ENCODE measurements at regions not wholly inside any gene's neighbourhood (a gene's known extent, or its start where the extent isn't known, plus 50 kb on each side); places are given as distances from the start of the nearest gene placed in this dataset.
"Not testable (repeated sequence)": the region's sequence is repeated elsewhere in the genome, so short reads cannot be mapped to it uniquely, and the experiment has no call there.

- no peak for ATAC-seq
- Mint-ChIP-seq H3K27me3 (no peaks in the 10 kb centered on the region), H3K9me3 (peaks cover 0 to 9% (median 0%) of the 10 kb centered on the region in 11 donors), H3K4me3 (no peak overlapping the region), H3K27ac (no peak overlapping the region), H3K4me1 (no peaks in the 10 kb centered on the region), H3K36me3 (no peaks in the 10 kb centered on the region)
- H3K9me3 ChIP-seq (ENCODE audit: control insufficient read depth in 2 of 3, low read length in 3 of 3), result no peaks in the 10 kb centered on the region
- H3K27ac ChIP-seq (ENCODE audit: low read depth, low read length), result no peak overlapping the region
- no peaks in the 10 kb centered on the region for H3K27me3 ChIP-seq (ENCODE audit: control insufficient read depth in 2 of 2, insufficient read depth in 2 of 2, low read length in 2 of 2)
- H3K36me3 ChIP-seq (ENCODE audit: control insufficient read depth in 2 of 3, insufficient read depth in 3 of 3, low read length in 3 of 3), result no peaks in the 10 kb centered on the region
- no peak overlapping the region for H3K4me3 ChIP-seq (ENCODE audit: low read length)
- intact Hi-C loops (cut with micrococcal nuclease), result no loop called here
- no peak for DNase-seq
- H3K4me1 ChIP-seq (ENCODE audit: control insufficient read depth in 2 of 2, insufficient read depth in 2 of 2, low read length in 2 of 2), result no peaks in the 10 kb centered on the region
- CTCF ChIA-PET, result no interaction called here
- POLR2A ChIA-PET, result no interaction called here
Measured at GRCh38 chr2:82344670-82345069, 2040.1 kb upstream of the LRRTM1 start.

DNA sequence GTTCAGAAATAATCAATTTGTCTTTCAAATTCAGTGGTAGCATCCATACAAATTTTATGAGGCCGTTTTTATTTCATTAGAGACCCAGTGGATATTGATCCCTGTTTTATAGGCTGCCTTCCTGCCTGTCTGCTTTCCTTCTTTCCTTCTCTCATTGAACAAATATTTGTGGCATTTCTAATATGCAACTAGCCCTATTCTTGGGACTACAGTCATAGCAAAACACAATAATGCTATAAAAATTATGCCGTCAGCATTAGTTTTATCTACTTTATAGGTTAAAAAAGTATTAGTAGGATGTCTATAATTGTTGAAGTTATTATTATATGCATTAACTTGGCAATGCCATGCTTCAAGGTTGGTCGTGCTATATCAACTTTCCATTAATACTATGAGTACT is 2037.8 kb upstream of the LRRTM1 start:
- Mint-ChIP-seq H3K9me3 (peaks cover 0 to 5% (median 1%) of the 10 kb centered on the region in 11 donors), H3K36me3 (no peaks in the 10 kb centered on the region), H3K4me1 (no peaks in the 10 kb centered on the region), H3K4me3 (no peak overlapping the region), H3K27me3 (no peaks in the 10 kb centered on the region), H3K27ac (no peak overlapping the region)
- POLR2A ChIA-PET, result no interaction called here
- intact Hi-C loops (cut with micrococcal nuclease), result no loop called here
- Histone ChIP-seq H3K4me1 (ENCODE audit: control insufficient read depth in 2 of 2, insufficient read depth in 2 of 2, low read length in 2 of 2) (no peaks in the 10 kb centered on the region), H3K36me3 (ENCODE audit: control insufficient read depth in 2 of 3, insufficient read depth in 3 of 3, low read length in 3 of 3) (no peaks in the 10 kb centered on the region), H3K4me3 (ENCODE audit: low read length) (no peak overlapping the region), H3K9me3 (ENCODE audit: control insufficient read depth in 2 of 3, low read length in 3 of 3) (no peaks in the 10 kb centered on the region), H3K27ac (ENCODE audit: low read depth, low read length) (no peak overlapping the region), H3K27me3 (ENCODE audit: control insufficient read depth in 2 of 2, insufficient read depth in 2 of 2, low read length in 2 of 2) (no peaks in the 10 kb centered on the region)
- CTCF ChIA-PET, result no interaction called here
- ATAC-seq (no peak), DNase-seq (no peak)

DNA sequence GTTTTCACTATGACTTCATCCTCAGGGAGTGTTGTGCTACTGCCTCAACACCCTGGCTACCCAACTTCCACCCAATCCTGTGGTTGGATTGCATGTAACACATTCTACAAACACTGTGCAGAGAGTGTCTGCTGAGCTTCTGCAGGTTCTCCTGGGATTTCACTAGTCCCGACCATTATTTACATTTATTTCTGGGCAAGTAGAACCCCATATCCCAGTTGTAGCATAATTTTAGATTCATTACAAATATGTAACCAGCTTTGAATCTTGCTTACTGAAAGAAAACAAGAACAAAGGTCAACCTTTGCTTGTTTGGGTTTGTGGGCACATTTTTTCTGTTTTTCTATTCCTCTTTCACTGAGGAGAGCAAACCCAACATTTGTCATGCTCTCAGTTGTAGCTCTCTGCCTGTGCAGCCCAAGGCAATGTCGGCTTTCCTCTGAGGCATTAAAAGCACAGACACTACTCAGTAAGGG is 2036.1 kb upstream of the LRRTM1 start:
- no peaks in the 10 kb centered on the region for H3K36me3 ChIP-seq (ENCODE audit: control insufficient read depth in 2 of 3, insufficient read depth in 3 of 3, low read length in 3 of 3)
- Mint-ChIP-seq H3K36me3 (no peaks in the 10 kb centered on the region), H3K27me3 (no peaks in the 10 kb centered on the region), H3K4me1 (no peaks in the 10 kb centered on the region), H3K9me3 (peaks cover 0 to 9% (median 0%) of the 10 kb centered on the region in 11 donors), H3K27ac (no peak overlapping the region), H3K4me3 (no peak overlapping the region)
- H3K27me3 ChIP-seq (ENCODE audit: control insufficient read depth in 2 of 2, insufficient read depth in 2 of 2, low read length in 2 of 2), result no peaks in the 10 kb centered on the region
- ChIA-PET CTCF (no interaction called here), POLR2A (no interaction called here)
- no peaks in the 10 kb centered on the region for H3K4me1 ChIP-seq (ENCODE audit: control insufficient read depth in 2 of 2, insufficient read depth in 2 of 2, low read length in 2 of 2)
- DNase-seq, result no peak
- H3K27ac ChIP-seq (ENCODE audit: low read depth, low read length), result no peak overlapping the region
- intact Hi-C loops (cut with micrococcal nuclease), result no loop called here
- ATAC-seq, result no peak
- H3K4me3 ChIP-seq (ENCODE audit: low read length), result no peak overlapping the region
- H3K9me3 ChIP-seq (ENCODE audit: control insufficient read depth in 2 of 3, low read length in 3 of 3), result no peaks in the 10 kb centered on the region

DNA sequence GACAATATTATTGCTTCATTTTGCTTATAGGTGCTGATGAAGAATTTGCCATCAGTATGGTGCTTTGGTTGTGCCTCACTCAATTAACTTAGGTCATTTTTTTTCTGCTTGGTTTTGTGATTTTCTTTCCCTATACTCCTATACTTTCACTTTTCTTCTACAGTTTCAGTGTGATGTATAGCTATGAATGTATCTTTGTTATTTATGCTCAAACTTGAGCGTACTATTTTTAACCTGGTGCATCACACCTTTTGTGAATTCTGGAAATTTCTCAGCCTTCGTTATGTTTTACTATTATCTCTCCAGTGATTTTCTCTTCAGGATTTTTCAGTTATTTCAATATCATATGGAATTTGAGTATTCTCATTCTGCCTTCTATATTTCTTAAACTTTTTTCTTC is 2035.3 kb upstream of the LRRTM1 start:
- H3K27me3 ChIP-seq (ENCODE audit: control insufficient read depth in 2 of 2, insufficient read depth in 2 of 2, low read length in 2 of 2), result no peaks in the 10 kb centered on the region
- no peak overlapping the region for H3K4me3 Mint-ChIP-seq
- ChIA-PET POLR2A (no interaction called here), CTCF (no interaction called here)
- intact Hi-C loops (cut with micrococcal nuclease), result no loop called here
- no peaks in the 10 kb centered on the region for H3K4me1 ChIP-seq (ENCODE audit: control insufficient read depth in 2 of 2, insufficient read depth in 2 of 2, low read length in 2 of 2)
- no peak overlapping the region for H3K4me3 ChIP-seq (ENCODE audit: low read length)
- H3K36me3 ChIP-seq (ENCODE audit: control insufficient read depth in 2 of 3, insufficient read depth in 3 of 3, low read length in 3 of 3), result no peaks in the 10 kb centered on the region
- H3K36me3 Mint-ChIP-seq, result no peaks in the 10 kb centered on the region
- ATAC-seq (no peak), DNase-seq (no peak)
- peaks cover 0 to 9% (median 0%) of the 10 kb centered on the region in 11 donors for H3K9me3 Mint-ChIP-seq
- H3K27ac ChIP-seq (ENCODE audit: low read depth, low read length), result no peak overlapping the region
- H3K4me1 Mint-ChIP-seq, result no peaks in the 10 kb centered on the region
- no peaks in the 10 kb centered on the region for H3K9me3 ChIP-seq (ENCODE audit: control insufficient read depth in 2 of 3, low read length in 3 of 3)
- no peak overlapping the region for H3K27ac Mint-ChIP-seq
- H3K27me3 Mint-ChIP-seq, result no peaks in the 10 kb centered on the region

GRCh38 chr2:82333697-82334096 is 2029.1 kb upstream of the LRRTM1 start:
- Histone ChIP-seq H3K36me3 (ENCODE audit: control insufficient read depth in 2 of 3, insufficient read depth in 3 of 3, low read length in 3 of 3) (no peaks in the 10 kb centered on the region), H3K27ac (ENCODE audit: low read depth, low read length) (no peak overlapping the region), H3K9me3 (ENCODE audit: control insufficient read depth in 2 of 3, low read length in 3 of 3) (no peaks in the 10 kb centered on the region), H3K27me3 (ENCODE audit: control insufficient read depth in 2 of 2, insufficient read depth in 2 of 2, low read length in 2 of 2) (no peaks in the 10 kb centered on the region), H3K4me3 (ENCODE audit: low read length) (no peak overlapping the region), H3K4me1 (ENCODE audit: control insufficient read depth in 2 of 2, insufficient read depth in 2 of 2, low read length in 2 of 2) (no peaks in the 10 kb centered on the region)
- DNase-seq, result no peak
- H3K27me3 Mint-ChIP-seq, result no peaks in the 10 kb centered on the region
- no peak overlapping the region for H3K27ac Mint-ChIP-seq
- H3K4me1 Mint-ChIP-seq, result no peaks in the 10 kb centered on the region
- ChIA-PET CTCF (interaction anchor here (0.6 kb wide), 1 partner anchor 14 kb away, joined by 6 read pairs; no protein-coding TSS in a partner anchor), POLR2A (no interaction called here)
- no peak overlapping the region for H3K4me3 Mint-ChIP-seq
- no peaks in the 10 kb centered on the region for H3K36me3 Mint-ChIP-seq
- intact Hi-C loops (cut with micrococcal nuclease), result no loop called here
- peaks cover 0 to 13% (median 2%) of the 10 kb centered on the region in 11 donors for H3K9me3 Mint-ChIP-seq
- no peak for ATAC-seq

DNA sequence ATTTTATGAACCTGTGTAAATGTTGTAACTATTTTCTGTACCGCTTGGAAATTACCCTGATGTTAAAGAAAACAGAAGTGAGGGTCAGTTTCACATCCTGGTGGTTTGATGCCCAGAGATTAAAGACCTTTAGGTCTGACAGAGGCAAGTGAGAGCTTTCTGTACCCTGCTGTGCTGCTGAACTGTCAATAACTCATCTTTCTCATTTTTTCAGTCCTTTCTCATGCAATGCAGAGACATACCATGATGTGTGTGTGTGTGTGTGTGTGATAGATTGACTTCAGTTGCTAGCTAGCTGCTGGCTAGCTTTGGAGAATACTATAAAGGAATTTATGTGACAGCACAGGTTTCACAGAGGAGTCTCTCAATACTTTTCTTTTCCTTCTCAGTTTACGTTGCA is 2025.6 kb upstream of the LRRTM1 start:
- H3K36me3 ChIP-seq (ENCODE audit: control insufficient read depth in 2 of 3, insufficient read depth in 3 of 3, low read length in 3 of 3), result no peaks in the 10 kb centered on the region
- CTCF ChIA-PET, result no interaction called here
- Mint-ChIP-seq H3K9me3 (peaks cover 2 to 13% (median 8%) of the 10 kb centered on the region in 11 donors), H3K36me3 (no peaks in the 10 kb centered on the region), H3K4me3 (no peak overlapping the region), H3K27ac (no peak overlapping the region), H3K27me3 (no peaks in the 10 kb centered on the region), H3K4me1 (no peaks in the 10 kb centered on the region)
- H3K4me3 ChIP-seq (ENCODE audit: low read length), result no peak overlapping the region
- POLR2A ChIA-PET, result no interaction called here
- no peak overlapping the region for H3K27ac ChIP-seq (ENCODE audit: low read depth, low read length)
- ATAC-seq (no peak), DNase-seq (no peak)
- intact Hi-C loops (cut with micrococcal nuclease), result no loop called here
- no peaks in the 10 kb centered on the region for H3K9me3 ChIP-seq (ENCODE audit: control insufficient read depth in 2 of 3, low read length in 3 of 3)
- H3K4me1 ChIP-seq (ENCODE audit: control insufficient read depth in 2 of 2, insufficient read depth in 2 of 2, low read length in 2 of 2), result no peaks in the 10 kb centered on the region
- H3K27me3 ChIP-seq (ENCODE audit: control insufficient read depth in 2 of 2, insufficient read depth in 2 of 2, low read length in 2 of 2), result no peaks in the 10 kb centered on the region

DNA sequence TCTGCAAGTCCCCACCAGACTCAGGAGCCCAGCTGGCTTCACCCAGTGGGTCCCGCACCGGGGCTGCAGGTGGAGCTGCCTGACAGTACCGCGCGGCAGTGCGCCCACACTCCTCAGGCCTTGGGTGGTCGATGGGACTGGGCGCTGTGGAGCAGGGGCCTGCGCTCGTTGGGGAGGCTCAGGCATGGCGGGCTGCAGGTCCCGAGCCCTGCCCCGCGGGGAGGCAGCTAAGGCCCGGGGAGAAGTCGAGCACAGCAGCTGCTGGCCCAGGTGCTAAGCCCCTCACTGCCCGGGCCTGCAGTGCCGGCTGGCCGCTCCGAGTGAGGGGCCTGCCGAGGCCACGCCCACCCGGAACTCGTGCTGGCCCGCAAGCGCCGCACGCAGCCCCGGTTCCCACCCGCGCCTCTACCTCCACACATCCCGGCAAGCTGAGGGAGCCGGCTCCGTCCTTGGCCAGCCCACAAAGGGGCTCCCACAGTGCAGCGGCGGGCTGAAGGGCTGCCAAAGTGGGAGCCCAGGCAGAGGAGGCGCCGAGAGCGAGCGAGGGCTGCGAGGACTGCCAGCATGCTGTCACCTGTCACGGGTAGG is 2021.7 kb upstream of the LRRTM1 start:
- H3K27ac ChIP-seq (ENCODE audit: low read depth, low read length); H3K27ac Mint-ChIP-seq; DNase-seq; H3K36me3 Mint-ChIP-seq; H3K4me3 ChIP-seq (ENCODE audit: low read length); intact Hi-C loops (cut with micrococcal nuclease); H3K36me3 ChIP-seq (ENCODE audit: control insufficient read depth in 2 of 3, insufficient read depth in 3 of 3, low read length in 3 of 3); H3K27me3 ChIP-seq (ENCODE audit: control insufficient read depth in 2 of 2, insufficient read depth in 2 of 2, low read length in 2 of 2); H3K9me3 ChIP-seq (ENCODE audit: control insufficient read depth in 2 of 3, low read length in 3 of 3); H3K27me3 Mint-ChIP-seq; H3K4me3 Mint-ChIP-seq; H3K4me1 Mint-ChIP-seq; POLR2A ChIA-PET; ATAC-seq; H3K4me1 ChIP-seq (ENCODE audit: control insufficient read depth in 2 of 2, insufficient read depth in 2 of 2, low read length in 2 of 2); CTCF ChIA-PET: not testable (repeated sequence)
- H3K9me3 Mint-ChIP-seq, result peaks cover 3 to 21% (median 9%) of the 10 kb centered on the region in 11 donors
